Right cardiac atrium (tissue), 5 donors: ENCODE measurements at regions not wholly inside any gene's neighbourhood (a gene's known extent, or its start where the extent isn't known, plus 50 kb on each side); places are given as distances from the start of the nearest gene placed in this dataset.
"Not testable (repeated sequence)": the region's sequence is repeated elsewhere in the genome, so short reads cannot be mapped to it uniquely, and the experiment has no call there.

Experiments
- ATAC-seq, 2 donors: fragments of 200-7000 bp; cut with Tn5 transposase; one replicate each; pipeline versions ENCODE4 v1.8.0 to v1.9.1; 2020; ENCODE audit warnings: moderate library complexity in 2 of 2, mild to moderate bottlenecking in 1 of 2
- DNase-seq, 3 donors: peaks; one replicate each; pipeline ENCODE4 v3.0.0-alpha.2; 2020
- H3K27ac ChIP-seq: one replicate; pipeline ENCODE4 v1.5.1; 2013; ENCODE audit warnings: mild to moderate bottlenecking, low read length, control low read depth, moderate library complexity
- H3K27me3 ChIP-seq: one replicate; pipeline ENCODE4 v1.6.1; 2013; ENCODE audit not compliant: control insufficient read depth, insufficient read depth
- H3K4me1 ChIP-seq: one replicate; pipeline ENCODE4 v1.6.1; 2013; ENCODE audit warnings: low read length; ENCODE audit not compliant: control insufficient read depth, insufficient read depth
- H3K4me3 ChIP-seq: one replicate; pipeline ENCODE4 v1.5.1; 2013; ENCODE audit warnings: low read length, control low read depth
- H3K9me3 ChIP-seq: one replicate; pipeline ENCODE4 v1.6.1; 2013; ENCODE audit warnings: low read length; ENCODE audit not compliant: control insufficient read depth
- WGBS: extraction: QIAGEN DNeasy Blood & Tissue Kit; methylation state at CpG from one replicate; pipeline ENCODE4 v1.1.7; 2013; 5-methylcytosine and 5-hydroxymethylcytosine counted together
- intact Hi-C, 4 donors: fragments of 100-400 bp; cut with DNase I; formaldehyde crosslinking; loops; one replicate each; pipeline versions ENCODE4 v1.11.0 to v1.14.0; 2022 to 2023
- donor health status: healthy with polysubstance abuse.
- donor health status: DM: no; HTN: yes; CAD: no.
- donor health status: DM: no; HTN: no; CAD: no.
- donor health status: DM: no; HTN: yes; CAD: no; lungs with severe emphysema.
- donor health status: DM: yes; HTN: yes; CAD: no.

DNA sequence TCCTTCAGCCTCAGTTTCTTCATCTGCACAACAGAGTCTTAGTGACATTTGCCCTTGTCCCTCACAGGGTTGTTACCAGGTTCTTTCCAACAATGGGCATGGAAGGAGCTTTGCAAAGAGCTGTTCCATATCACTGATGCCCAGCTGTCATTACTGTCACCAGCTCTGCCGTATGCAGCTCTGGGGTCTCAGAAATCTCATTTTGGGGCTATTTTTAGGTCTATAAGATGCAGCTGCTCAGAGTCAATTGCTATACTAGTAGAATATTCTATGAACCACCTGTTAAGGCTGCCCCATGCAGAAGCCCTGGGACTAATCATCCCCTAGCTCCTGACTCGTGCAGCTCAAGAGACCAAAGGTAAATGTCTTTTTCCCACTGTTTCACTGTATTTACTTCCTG is 105.1 kb upstream of the TNPO1 start:
- intact Hi-C loops: loop anchor here in 1 of 4 donors (10.0 kb wide), 1 partner anchor 57 kb away; no protein-coding TSS in a partner anchor
- Histone ChIP-seq H3K27me3 (no peaks in the 10 kb centered on the region), H3K4me3 (no peak overlapping the region), H3K9me3 (no peaks in the 10 kb centered on the region), H3K4me1 (no peaks in the 10 kb centered on the region), H3K27ac (no peak overlapping the region)
- DNase-seq (no peak), ATAC-seq (no peak)
- WGBS: 57% methylated on average over 2 of the region's 2 CpGs

DNA sequence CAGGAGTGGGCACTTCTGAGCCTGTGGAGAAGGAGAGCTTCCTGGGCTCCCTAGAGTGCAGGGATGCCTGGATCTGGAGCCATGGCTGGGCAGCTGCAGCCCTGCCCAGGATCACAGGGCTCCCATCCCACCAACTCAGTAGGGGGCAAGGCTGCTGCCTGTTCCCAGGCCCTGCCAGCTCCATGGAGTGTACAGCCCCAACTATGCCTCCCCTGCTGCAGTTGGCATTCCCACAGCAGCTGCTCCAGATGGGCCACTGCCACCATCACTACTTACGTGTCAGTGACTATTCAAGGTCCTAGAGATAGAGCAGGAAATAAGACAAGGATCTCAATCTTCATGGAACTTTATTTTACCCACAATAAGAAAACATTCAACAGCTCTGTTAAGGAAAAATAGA is 107.1 kb upstream of the TNPO1 start:
- ATAC-seq: no peak
- no peak overlapping the region for H3K4me3 ChIP-seq
- no peaks in the 10 kb centered on the region for H3K4me1 ChIP-seq
- intact Hi-C loops: no loop called here
- H3K9me3 ChIP-seq: no peaks in the 10 kb centered on the region
- H3K27ac ChIP-seq: no peak overlapping the region
- DNase-seq: no peak
- no peaks in the 10 kb centered on the region for H3K27me3 ChIP-seq
- 75% methylated on average over 1 of the region's 1 CpG for WGBS

DNA sequence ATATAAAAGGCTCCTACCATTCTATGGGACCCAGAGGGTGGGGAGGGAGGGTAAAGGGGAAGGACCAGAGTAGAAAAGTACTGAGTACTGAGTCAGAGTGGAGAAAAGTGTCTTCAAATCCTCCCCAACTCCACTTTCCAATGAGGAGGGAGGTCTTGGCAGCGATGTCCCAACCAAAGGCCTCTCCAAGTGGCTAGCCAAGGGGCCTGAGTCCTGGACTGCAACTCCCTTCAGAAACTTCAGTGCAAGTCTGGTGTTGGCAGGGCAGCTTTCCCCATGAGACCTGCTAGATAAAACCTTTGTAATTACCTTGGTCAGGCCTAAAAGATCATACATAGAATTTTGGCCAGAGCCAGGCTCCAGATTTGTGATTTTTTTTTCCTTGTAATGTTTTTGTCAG is 111.3 kb upstream of the TNPO1 start:
- no peak for DNase-seq
- H3K4me3 ChIP-seq: no peak overlapping the region
- H3K4me1 ChIP-seq: no peaks in the 10 kb centered on the region
- WGBS: 88% methylated on average over 1 of the region's 1 CpG
- ATAC-seq: no peak
- H3K27ac ChIP-seq: no peak overlapping the region
- intact Hi-C loops: no loop called here
- no peaks in the 10 kb centered on the region for H3K27me3 ChIP-seq
- H3K9me3 ChIP-seq: no peaks in the 10 kb centered on the region

- ATAC-seq: no peak
- DNase-seq: no peak
- H3K9me3 ChIP-seq: no peaks in the 10 kb centered on the region
- no peaks in the 10 kb centered on the region for H3K27me3 ChIP-seq
- intact Hi-C loops: no loop called here
- H3K4me3 ChIP-seq: no peak overlapping the region
- 90% methylated on average over 2 of the region's 2 CpGs for WGBS
- no peaks in the 10 kb centered on the region for H3K4me1 ChIP-seq
- H3K27ac ChIP-seq: no peak overlapping the region
Observed at GRCh38 chr5:72703876-72704275, 112.6 kb upstream of the TNPO1 start.

GRCh38 chr5:72702881-72703434 is 113.5 kb upstream of the TNPO1 start:
- Histone ChIP-seq H3K27ac (no peak overlapping the region), H3K27me3 (no peaks in the 10 kb centered on the region), H3K4me1 (no peaks in the 10 kb centered on the region), H3K4me3 (no peak overlapping the region), H3K9me3 (no peaks in the 10 kb centered on the region)
- no peak for DNase-seq
- intact Hi-C loops: no loop called here
- 78% methylated on average over 5 of the region's 5 CpGs for WGBS
- ATAC-seq: no peak

GRCh38 chr5:72702105-72702504 is 114.4 kb upstream of the TNPO1 start:
- ATAC-seq, H3K27me3 ChIP-seq, H3K4me3 ChIP-seq, DNase-seq, intact Hi-C loops, H3K9me3 ChIP-seq, H3K27ac ChIP-seq, H3K4me1 ChIP-seq: not testable (repeated sequence)

- no peak overlapping the region for H3K4me3 ChIP-seq
- WGBS: 65% methylated on average over 4 of the region's 4 CpGs
- intact Hi-C loops: no loop called here
- no peaks in the 10 kb centered on the region for H3K9me3 ChIP-seq
- no peak overlapping the region for H3K27ac ChIP-seq
- DNase-seq (no peak), ATAC-seq (no peak)
- H3K27me3 ChIP-seq: no peaks in the 10 kb centered on the region
- H3K4me1 ChIP-seq: no peaks in the 10 kb centered on the region
Observed at GRCh38 chr5:72698481-72698880, 118.0 kb upstream of the TNPO1 start.

DNA sequence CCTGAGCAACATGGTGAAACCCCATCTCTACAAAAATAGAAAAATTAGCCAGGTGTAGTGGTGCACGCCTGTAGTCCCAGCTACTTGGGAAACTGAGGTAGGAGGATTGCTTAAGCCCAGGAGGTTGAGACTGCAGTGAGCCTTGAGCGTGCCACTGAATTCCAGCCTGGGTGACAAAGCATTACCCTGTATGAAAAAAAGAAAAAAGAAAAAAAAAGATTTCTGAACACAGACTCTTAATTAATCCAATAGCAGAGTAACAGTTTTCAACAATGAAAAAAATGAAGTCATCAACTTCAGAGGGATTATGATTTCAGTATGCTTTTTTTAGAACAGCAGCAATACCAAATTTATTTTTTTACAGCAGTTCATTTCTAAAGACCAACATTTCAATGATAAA is 118.8 kb upstream of the TNPO1 start:
- Histone ChIP-seq H3K9me3 (no peaks in the 10 kb centered on the region), H3K27ac (no peak overlapping the region), H3K27me3 (no peaks in the 10 kb centered on the region), H3K4me3 (no peak overlapping the region), H3K4me1 (no peaks in the 10 kb centered on the region)
- intact Hi-C loops: no loop called here
- DNase-seq (no peak), ATAC-seq (no peak)
- 93% methylated on average over 2 of the region's 2 CpGs for WGBS

DNA sequence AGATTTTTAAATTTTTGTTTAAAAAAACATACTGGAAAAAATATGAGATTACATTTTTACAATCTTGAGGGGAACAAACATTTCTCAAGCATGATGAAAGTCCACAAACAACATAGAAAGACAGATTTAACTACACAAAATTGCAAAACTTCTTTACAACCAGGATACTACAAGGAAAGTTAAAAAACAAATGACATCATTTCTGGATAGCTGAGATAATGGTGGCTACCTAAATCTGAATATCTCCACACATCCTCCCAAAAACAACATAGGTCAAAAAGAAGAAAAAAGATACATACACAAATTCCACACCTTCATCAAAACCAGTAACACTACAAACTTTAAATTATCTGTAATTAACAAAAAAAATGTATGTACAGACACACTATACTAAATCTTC is 120.8 kb upstream of the TNPO1 start:
- no peaks in the 10 kb centered on the region for H3K9me3 ChIP-seq
- DNase-seq (no peak), ATAC-seq (no peak)
- intact Hi-C loops: no loop called here
- no peak overlapping the region for H3K27ac ChIP-seq
- no peaks in the 10 kb centered on the region for H3K4me1 ChIP-seq
- H3K27me3 ChIP-seq: no peaks in the 10 kb centered on the region
- no peak overlapping the region for H3K4me3 ChIP-seq

GRCh38 chr5:72694856-72695255 is 121.6 kb upstream of the TNPO1 start:
- DNase-seq: no peak

DNA sequence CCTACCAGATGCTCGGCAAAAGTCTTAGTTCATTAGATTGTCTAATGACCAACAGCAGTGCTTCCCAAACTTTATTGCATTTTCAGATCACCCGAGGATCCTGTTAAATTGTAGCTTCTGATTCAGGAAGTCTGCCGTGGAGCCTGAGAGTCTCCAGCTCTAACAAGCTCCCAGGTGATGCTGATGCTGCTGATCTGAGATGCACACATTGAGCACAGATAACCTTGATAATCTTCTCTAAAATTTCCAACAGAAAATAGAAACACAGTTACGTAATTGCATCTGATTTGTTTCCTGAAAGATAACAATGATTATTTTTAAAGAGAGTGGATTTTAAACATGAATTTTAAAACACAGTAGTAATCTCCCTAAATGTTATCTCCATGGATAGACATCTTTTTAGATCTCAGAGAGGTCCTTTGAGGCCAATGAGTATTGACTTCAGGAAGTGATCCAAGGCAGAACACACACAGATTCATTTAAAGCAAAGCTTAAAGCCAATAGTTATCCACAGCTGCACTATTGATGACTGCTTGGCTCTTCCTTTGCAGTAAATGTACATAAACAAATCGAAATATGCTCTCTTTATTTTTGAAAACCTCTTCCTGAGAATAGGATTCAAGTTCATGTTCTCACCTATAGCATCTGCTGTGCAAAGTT is 122.8 kb upstream of the TNPO1 start:
- 60% methylated on average over 5 of the region's 5 CpGs for WGBS
- Histone ChIP-seq H3K4me1 (no peaks in the 10 kb centered on the region), H3K27ac (no peak overlapping the region), H3K27me3 (no peaks in the 10 kb centered on the region), H3K9me3 (no peaks in the 10 kb centered on the region), H3K4me3 (no peak overlapping the region)
- intact Hi-C loops: no loop called here
- ATAC-seq: no peak
- no peak for DNase-seq

More at GRCh38 chr5:72694856-72695255, 121.6 kb upstream of the TNPO1 start:
- no peaks in the 10 kb centered on the region for H3K9me3 ChIP-seq
- H3K27me3 ChIP-seq: no peaks in the 10 kb centered on the region
- intact Hi-C loops: no loop called here
- no peaks in the 10 kb centered on the region for H3K4me1 ChIP-seq
- no peak for ATAC-seq
- no peak overlapping the region for H3K27ac ChIP-seq
- WGBS: 91% methylated on average over 2 of the region's 2 CpGs
- H3K4me3 ChIP-seq: no peak overlapping the region
